GM19455 (cell line): ENCODE measurements at regions not wholly inside any gene's neighbourhood (a gene's known extent, or its start where the extent isn't known, plus 50 kb on each side); places are given as distances from the start of the nearest gene placed in this dataset.
"Not testable (repeated sequence)": the region's sequence is repeated elsewhere in the genome, so short reads cannot be mapped to it uniquely, and the experiment has no call there.

Experiments used
- ATAC-seq: cut with Tn5 transposase; IDR thresholded peaks from one replicate; pipeline ENCODE4 v1.9.1; 2021; ENCODE audit not compliant: unreplicated experiment

DNA sequence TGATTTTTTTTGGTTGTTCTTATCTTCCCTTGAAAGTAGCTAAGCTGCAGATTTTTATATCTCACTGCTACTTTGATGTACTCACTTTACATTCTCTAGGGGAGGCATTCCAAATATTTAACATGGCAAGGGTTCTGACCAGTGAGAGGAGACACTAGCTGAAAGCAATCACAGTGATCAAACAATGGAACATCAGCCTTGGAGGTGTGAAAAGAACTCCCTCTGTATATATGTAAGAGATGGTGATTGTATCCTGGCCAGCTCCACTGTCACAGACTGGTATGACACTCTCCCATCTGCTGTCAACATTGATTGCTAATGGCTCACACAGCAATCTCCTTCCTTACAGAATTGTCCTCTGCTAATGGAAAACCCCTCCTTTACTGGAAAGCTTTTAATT is 291.7 kb upstream of the CDH19 start:
- no peak for ATAC-seq

DNA sequence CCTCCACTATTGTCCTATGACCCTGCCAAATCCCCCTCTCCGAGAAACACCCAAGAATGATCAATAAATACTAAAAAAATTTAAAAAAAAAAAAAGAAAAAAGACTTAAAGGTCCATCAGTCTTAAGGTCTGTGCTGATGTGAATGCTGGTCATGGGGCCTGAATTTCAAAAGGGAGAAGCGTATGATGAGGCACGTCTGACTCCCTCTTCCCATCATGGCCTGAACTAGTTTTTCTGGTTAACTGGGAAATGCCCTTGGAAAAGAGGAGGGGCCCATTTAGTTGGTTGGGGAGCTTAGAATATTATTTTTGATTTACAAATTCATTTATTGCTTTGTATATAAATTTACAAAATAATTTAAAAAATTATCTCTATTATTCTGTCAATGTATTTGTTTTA is 291.0 kb upstream of the CDH19 start:
- no peak for ATAC-seq

DNA sequence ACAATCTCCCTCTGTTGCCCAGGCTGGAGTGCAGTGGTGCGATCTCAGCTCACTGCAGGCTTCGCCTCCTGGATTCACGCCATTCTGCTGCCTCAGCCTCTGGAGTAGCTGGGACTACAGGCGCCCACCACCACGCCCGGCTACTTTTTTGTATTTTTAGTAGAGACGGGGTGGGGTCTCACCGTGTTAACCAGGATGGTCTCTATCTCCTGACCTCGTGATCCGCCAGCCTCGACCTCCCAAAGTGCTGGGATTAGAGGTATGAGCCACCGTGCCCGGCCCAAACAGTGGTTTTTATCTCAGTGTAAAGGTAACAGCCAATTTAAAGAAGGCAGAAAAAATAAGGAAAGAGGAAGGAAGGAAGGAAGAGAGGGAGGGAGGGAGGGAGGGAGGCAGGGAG is 288.5 kb upstream of the CDH19 start:
- ATAC-seq: not testable (repeated sequence)

DNA sequence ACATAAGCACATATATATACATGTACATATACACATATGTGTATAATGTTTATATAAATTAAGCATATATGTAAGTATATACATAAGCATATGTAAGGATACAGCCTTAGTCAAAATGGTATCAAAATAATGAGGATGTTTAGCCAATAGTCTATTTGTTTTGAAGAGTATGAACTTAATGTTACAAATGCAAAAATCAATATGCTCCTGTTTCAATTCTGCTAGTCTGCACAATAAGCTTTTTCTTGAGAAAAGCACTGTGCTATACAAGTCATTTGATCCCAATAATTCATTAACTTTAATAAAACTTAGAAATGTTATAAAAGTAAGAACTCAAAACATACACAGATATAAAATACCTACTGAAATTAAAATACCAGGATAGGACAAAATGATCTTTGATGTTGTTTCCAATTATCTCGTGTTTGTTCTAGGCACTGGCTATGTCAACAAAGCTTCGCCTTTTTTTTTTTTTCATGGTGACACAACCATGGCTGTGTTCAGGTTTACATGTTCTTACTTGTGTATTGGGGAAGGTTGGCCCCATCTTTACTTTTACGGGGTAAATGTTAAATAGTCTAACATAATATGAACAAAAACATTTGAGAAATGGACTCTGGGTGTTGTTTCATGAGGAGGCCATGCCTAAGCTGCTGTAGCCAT is 271.1 kb upstream of the CDH19 start:
- no peak for ATAC-seq

DNA sequence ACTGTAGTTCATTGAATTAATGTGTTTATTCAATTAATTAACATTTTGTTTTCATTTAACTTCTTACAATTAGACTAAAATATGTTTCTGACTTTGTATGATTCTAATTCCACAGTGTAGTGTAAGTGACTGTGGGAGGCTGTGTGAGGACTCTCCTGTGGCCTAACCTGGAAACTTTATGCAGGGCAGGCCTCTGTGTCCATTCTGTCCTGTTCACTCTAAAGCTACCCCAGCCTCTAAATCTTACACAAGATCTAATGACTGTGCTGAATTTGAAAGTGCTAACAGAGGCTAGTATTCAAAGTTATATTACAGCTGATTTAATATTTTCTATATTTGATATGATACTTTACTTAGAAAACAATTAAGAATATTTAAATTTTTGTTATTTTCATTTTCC is 270.5 kb upstream of the CDH19 start:
- no peak for ATAC-seq

DNA sequence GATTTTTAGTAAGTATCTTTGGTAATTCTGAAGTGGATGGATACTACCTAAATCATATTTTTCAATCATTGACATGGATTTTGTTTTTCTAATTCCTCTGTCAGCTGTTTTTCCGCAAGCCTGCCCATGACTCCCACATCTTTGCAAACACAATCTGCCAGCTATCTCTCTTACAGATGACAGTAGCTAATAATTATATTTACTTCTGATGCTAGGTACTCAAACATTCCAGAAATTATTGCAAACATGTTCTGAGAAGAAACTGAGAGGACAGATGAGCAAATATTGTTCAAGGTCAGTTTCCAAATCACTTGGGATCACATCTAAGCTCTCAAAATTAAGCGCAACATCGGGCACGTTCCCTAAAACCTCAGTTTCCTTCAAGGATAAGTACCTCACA is 270.0 kb upstream of the CDH19 start:
- ATAC-seq: no peak

DNA sequence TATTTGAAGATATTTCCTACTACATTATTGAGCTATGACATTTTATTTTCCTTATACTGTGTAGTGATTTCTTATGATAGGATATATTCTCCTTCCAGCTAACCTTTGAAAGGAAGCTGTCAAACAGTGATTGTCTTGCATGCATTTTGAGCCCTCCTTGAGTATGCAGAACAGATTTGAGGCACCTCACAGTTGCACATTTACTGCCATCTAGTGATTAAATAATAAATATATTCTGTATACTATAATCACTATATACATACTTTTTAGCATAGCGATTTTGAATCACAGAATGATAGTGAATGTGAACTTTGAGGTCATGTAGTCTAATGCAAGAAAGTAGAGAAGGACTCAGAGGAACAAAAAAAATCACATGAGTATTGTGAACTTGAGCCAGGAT is 268.4 kb upstream of the CDH19 start:
- ATAC-seq: no peak

DNA sequence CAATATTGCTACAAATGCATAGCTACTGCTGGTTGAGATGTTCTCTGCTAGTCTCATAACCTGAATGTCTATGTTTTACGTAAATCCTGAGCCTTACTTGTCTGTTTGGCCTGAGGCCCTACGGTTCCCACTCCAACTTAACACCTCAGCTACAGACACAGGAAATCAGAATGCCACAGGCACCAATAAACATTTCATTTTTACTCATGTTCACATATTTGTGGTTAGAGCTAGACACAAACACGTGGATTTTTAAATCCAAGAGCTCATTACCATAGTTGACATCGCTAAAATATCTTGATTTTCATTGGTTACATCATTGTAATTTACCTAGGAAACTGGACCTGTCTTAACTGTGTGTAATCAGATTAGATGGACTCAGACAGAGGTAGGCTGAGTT is 263.8 kb upstream of the CDH19 start:
- no peak for ATAC-seq

DNA sequence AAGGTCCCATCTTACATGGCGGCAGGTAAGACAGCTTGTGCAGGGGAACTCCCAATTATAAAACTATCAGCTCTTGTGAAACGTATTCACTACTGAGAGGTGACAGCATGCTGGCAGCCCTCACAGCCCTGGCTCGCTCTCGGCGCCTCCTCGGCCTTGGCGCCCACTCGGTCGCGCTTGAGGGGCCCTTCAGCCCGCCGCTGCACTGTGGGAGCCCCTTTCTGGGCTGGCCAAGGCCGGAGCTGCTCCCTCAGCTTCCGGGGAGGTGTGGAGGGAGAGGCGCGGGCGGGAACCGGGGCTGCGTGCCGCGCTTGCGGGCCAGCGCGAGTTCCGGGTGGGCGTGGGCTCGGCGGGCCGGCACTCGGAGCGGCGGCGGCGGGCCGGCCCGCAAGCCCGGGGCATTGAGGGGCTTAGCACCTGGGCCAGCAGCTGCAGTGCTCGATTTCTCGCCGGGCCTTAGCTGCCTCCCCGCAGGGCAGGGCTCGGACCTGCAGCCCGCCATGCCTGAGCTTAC is 262.6 kb upstream of the CDH19 start:
- not testable (repeated sequence) for ATAC-seq

DNA sequence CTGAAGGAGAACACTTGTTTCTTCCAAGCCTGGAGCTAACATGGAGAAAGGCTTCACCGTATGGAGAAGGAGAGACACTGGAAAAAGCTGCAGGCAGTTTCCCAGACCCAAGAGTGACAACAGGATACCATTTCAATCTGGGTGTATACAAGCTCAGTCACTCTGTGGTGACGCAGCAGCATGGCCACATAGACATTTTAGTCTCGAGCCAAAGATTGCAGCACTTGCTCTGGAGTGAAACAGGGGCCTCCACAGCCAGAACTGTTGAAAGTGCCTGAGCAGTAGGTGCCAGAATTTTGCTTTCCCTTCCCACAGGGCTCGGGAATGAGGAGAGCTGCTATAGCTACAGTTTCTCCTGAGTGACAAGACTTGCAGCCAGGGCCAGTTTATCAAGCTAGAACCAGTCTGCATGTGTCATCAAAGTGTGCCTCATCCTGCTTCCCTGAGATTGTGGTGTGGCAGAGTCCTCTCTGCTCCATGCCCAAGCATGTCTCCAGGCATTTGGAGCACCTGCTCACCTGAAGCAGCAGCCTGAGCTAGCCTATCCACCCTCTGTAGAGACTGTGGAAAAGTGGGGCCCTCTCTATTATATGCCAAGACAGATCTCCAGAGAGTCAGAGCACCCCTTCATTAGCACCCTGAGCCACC is 234.6 kb upstream of the CDH19 start:
- no peak for ATAC-seq

DNA sequence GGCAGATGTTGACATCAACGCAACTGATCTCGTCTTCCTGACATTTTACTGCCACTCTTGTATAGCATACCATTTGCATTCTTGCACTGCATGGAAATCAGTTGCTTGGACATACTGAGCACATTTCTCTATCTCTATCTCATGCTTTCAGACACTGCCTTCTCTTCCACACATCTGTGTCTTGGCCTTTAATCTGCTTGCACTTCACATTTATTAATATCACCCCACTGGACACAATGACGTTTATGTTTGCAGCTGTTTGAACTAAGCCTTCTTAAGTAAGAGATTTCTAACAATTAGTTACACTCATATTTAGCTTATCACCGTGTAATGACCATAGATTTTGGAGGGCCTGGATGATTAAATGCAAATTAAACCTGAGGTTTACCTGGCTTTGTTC is 229.8 kb upstream of the CDH19 start:
- no peak for ATAC-seq

DNA sequence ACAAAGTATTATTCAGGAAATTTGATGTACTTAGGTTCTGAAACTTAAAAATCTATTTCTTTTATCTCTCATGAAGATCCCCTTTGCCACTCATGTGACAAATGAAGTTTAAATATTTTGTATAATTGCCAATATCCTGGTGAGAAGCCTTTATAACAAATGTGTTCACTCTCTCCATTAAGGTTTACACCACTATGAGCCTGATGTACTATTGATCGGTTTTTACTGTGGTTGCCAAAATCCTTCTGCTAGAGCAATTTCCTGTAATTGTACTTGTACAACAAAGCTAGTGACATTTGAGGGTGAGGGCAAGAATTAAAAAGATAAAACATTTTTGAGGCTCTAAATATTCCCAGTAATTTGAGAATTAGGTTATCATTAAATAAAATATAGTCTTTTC is 222.3 kb upstream of the CDH19 start:
- no peak for ATAC-seq

DNA sequence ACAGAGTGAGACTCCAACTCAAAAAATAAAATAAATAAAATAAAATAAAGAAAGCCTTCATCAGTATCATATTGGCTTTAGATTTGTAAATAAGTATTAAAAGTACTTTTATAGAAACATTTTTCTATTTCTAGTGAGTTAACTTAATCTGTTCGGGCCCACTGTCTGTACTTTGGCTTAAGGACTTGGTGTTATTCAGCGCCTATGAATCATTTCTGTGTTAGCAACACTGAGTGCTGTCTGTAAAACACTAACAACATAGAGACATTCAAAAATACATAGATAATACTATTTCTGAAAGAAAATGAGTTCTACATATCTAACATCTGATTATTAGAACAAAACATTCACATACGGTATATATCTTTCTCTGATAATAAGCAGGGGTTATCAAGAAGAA is 221.5 kb upstream of the CDH19 start:
- ATAC-seq: no peak

DNA sequence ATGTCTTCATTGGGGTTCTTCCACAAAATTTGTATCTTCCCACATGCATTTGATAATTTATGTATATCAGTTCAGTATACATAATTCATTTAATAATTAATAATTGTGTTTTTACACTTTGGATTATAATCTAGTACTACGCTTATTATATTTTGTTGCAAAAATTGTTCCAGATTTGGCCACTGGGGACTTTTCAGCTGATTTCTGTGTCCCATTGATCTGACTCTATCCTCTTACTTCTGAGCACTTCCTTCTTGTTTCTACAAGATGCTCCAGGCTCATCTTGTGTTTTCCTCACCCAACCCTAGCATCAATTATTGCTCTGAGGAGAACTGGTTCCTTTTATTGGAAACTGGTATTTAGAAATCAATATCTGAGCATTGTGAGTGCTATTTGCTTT is 215.3 kb upstream of the CDH19 start:
- ATAC-seq: no peak

DNA sequence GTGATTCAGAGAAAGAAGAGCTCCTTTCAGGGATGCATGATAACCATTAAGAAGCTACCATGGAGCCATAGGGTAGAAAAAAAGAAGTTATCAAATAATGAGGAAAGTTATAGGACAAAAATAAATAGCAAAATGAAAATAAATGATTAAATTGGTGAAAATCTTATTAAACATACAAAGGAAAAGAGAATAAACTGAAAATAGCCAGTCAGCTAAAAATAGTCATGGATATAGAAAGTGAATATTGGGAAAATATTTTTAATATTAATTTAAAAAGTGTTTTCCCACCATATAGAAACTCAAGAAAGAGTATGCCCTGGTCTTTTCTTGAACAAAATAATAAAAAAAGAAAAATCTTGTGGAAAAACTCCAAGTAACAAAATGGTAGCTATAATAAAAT is 209.2 kb upstream of the CDH19 start:
- ATAC-seq: no peak

DNA sequence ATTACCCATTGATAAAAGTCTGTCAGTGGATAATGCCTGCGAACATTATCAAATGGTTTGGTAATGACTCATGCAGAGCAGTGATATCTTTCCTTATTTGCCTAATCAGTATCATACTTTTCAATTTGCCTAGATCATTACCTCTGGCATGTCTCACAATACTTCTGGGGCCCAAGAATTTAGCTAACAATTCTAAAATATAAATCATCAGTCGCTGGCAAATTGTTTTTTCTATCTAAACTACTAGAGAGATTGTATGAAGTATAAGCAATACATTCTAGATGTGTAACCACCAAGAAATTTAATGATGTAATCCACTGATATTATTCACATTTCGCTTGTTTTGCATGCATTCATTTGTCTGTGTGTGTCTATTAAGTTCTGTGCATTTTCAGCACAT is 191.2 kb upstream of the CDH19 start:
- no peak for ATAC-seq

DNA sequence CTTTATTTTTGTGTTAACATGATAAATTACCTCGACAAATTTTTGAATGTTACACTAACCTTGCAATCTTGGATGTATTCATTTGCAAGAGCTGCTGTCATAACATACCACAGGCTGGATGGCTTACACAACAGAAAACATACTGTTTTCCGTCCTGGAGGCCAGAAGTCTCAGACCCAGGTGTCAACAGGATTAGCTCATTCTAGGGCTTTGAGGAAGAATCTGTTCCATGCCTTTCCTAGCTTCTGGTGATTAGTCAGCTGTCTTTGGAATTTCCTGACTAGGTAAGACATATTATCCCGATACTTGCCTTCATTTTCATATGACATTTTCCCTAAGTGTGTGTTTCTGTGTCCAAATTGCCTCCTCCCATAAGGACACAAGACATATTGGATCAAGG is 188.6 kb upstream of the CDH19 start:
- no peak for ATAC-seq

DNA sequence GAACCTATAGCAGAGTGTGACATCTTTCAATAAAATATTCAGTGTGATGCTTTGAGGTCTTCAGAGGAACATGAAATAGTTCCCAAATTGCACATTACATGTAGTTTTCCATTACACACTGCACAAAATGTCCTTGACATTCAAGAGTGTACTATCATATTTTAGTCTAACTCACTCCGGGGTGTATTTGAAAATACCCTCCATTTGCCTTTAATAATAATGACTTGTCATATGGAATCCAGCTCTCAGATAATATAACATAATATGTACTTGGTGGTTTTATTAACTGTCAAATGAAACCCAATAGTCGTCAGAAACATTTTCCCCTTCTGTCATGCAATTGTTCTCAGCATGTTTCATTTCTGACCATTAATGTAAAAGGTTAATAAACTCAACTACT is 176.7 kb upstream of the CDH19 start:
- no peak for ATAC-seq

DNA sequence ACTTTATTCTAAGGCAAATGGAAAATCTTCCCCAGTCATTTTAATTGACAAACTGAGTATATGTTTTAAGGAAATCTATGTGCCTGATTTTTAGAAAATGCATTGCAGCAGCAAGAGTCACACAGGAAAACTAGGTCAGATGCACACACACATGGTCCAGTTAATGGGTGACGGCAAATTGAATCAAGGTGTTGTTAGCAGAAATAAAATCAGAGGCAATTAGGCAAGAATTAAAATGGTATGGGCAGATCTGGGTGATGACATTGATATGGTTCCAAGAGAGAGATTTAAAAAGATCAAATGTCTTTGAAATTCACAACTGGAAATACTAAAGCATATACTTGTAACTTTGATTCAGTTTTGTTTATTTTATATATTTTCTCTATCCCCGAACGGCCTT is 174.2 kb upstream of the CDH19 start:
- ATAC-seq: no peak

DNA sequence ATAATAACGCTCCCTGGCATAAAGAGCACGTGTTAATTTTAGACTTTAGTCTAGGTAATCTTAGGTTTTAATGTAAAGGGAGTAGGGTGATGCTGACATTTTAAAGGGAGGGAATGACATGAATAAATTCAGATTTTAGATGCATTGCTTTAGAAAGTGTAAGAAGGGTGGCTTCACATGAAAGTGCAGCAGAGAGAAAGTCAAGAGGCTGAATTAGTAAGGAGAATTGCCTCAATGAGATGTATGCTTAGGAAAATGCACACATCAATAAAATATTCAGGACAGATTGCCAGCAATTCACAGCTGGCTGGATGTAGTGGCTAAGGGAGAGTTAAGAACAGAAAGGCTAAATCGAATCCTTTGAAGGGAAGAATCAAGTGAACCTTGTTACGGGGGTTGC is 165.5 kb upstream of the CDH19 start:
- no peak for ATAC-seq

DNA sequence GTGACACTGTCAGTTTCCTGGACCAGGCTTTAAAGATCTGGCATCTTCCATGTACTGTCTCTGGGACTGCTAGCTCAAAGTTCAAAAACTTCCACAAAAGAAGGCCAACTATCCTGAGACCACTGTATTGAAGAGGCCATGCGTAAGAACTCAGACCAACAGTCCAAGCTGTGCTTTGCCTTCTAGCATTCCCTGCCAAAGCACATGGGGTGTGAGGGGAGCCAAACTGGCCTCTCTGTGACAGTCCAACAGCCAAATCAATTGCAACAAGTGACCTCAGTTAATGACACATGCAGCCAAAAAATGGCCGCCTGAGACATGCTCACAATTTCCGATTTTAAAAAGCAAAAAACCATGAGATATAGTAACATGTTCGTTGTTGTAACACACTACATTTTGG is 160.3 kb upstream of the CDH19 start:
- no peak for ATAC-seq

DNA sequence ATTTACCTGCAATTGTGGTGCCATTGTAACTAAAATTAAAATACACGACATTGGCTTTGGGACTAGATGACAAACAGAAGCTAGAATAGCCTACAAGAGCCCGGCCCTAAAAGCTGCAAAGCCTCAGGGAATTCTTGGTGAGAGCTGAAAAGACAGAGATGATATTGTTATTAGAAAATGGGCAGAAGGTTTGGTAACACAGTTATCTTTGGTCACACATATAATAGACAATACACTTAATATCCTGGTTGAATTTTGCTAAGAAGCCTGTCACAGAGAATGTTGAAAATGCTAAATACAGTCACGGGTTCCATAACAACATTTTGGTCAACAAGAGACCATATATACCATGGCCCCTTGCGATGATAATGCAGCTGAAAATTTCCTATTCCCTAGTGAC is 157.3 kb upstream of the CDH19 start:
- ATAC-seq: no peak

DNA sequence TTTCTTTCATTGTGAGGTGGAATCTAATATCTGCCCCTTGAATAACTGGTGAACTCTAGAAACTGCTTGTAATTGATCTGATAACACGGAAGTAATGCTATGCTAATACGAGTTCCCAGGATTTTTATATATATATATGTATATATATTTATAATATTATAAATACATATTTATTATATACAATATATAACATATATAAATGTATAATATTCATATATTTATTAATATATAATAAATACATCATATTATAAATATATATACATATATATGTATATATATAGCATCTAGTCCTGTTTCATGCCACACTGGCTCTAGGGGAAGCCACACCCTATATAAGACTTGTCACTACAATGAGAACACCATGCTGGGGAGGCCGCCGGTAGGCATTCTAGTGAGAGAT is 156.7 kb upstream of the CDH19 start:
- no peak for ATAC-seq
